AG04450 (cell line): ENCODE measurements at regions not wholly inside any gene's neighbourhood (a gene's known extent, or its start where the extent isn't known, plus 50 kb on each side); places are given as distances from the start of the nearest gene placed in this dataset.

Experiments
- CTCF ChIA-PET: fragments of 300-600, 350-600 bp; formaldehyde crosslinking; extraction: SDS; loops from one replicate; lab custom pipeline; 2022; ENCODE audit warnings: antibody characterized with exemption, inconsistent platforms; lab: Charles Lee
- POLR2A ChIA-PET: fragments of 350-600 bp; formaldehyde crosslinking; extraction: SDS; loops from one replicate; lab custom pipeline; 2021; ENCODE audit warnings: antibody characterized with exemption, inconsistent platforms; lab: Yijun Ruan, JAX
- DNase-seq: peaks from one replicate; pipeline ENCODE4 v3.0.0-alpha.2; 2011; ENCODE audit warnings: low read depth, low spot score
- H3K27ac ChIP-seq: one replicate; pipeline ENCODE4 v1.5.1; 2012; ENCODE audit warnings: low read depth, low read length, control low read depth
- H3K27me3 ChIP-seq: one replicate; pipeline ENCODE4 v1.6.0; 2012; ENCODE audit warnings: low read length; ENCODE audit not compliant: control insufficient read depth, insufficient read depth
- H3K4me3 ChIP-seq: 2 replicates; pipeline ENCODE4 v1.5.1; 2011; ENCODE audit warnings: mild to moderate bottlenecking, low read depth, low read length, control low read depth
- H3K9me3 ChIP-seq: 2 replicates; pipeline ENCODE4 v1.5.1; 2012; ENCODE audit warnings: low read length; ENCODE audit not compliant: control insufficient read depth, insufficient read depth
- CTCF ChIP-seq: IDR thresholded peaks from 2 replicates; pipeline ENCODE4 v1.5.1; 2011; ENCODE audit warnings: low read depth, low read length, control low read depth, inconsistent platforms

- no peak for DNase-seq
- Histone ChIP-seq H3K27ac (no peak overlapping the region), H3K27me3 (no peaks in the 10 kb centered on the region), H3K9me3 (no peaks in the 10 kb centered on the region), H3K4me3 (no peak overlapping the region)
- POLR2A ChIA-PET, result interaction anchor here (0.7 kb wide), 1 partner anchor 14 kb away, joined by 4 read pairs; no protein-coding TSS in a partner anchor
- CTCF ChIA-PET, result no interaction called here
- TF ChIP-seq CTCF, result no peak
Measured at GRCh38 chr6:14796974-14797762, 448.7 kb upstream of the JARID2 start.

- CTCF ChIA-PET, result no interaction called here
- Histone ChIP-seq H3K27ac (no peak overlapping the region), H3K27me3 (no peaks in the 10 kb centered on the region), H3K9me3 (no peaks in the 10 kb centered on the region), H3K4me3 (no peak overlapping the region)
- no peak for TF ChIP-seq CTCF
- POLR2A ChIA-PET, result no interaction called here
- DNase-seq, result no peak
Measured at GRCh38 chr6:14797875-14798593, 447.8 kb upstream of the JARID2 start.

GRCh38 chr6:14798594-14798982 lies 447.3 kb upstream of the JARID2 start:
- POLR2A ChIA-PET, result no interaction called here
- CTCF ChIA-PET, result no interaction called here

GRCh38 chr6:14798996-14799588 lies 446.8 kb upstream of the JARID2 start:
- no peak for TF ChIP-seq CTCF
- H3K9me3 ChIP-seq, result no peaks in the 10 kb centered on the region
- POLR2A ChIA-PET, result no interaction called here
- no peak for DNase-seq
- H3K27me3 ChIP-seq, result no peaks in the 10 kb centered on the region
- CTCF ChIA-PET, result interaction anchor here (0.8 kb wide), 1 partner anchor 533 kb away, joined by 3 read pairs; no protein-coding TSS in a partner anchor
- H3K4me3 ChIP-seq, result no peak overlapping the region
- H3K27ac ChIP-seq, result no peak overlapping the region

More at GRCh38 chr6:14798594-14798982, 447.3 kb upstream of the JARID2 start:
- no peak for TF ChIP-seq CTCF
- Histone ChIP-seq H3K4me3 (no peak overlapping the region), H3K27me3 (no peaks in the 10 kb centered on the region), H3K9me3 (no peaks in the 10 kb centered on the region), H3K27ac (no peak overlapping the region)
- no peak for DNase-seq
